MM.1S (cell line): ENCODE measurements at regions not wholly inside any gene's neighbourhood (a gene's known extent, or its start where the extent isn't known, plus 50 kb on each side); places are given as distances from the start of the nearest gene placed in this dataset.

ENCODE experiments used
- EZH2phosphoT487 ChIP-seq: fragments of 300-600 bp; sonication (generic); IDR thresholded peaks from 2 replicates; pipeline ENCODE4 v1.6.1; 2018; ENCODE audit warnings: antibody characterized with exemption, low read length
- TF ChIP-seq, protein P1 (sequence below): fragments of 300-600 bp; sonication (generic); IDR thresholded peaks from 2 replicates; pipeline ENCODE4 v1.5.1; 2016; ENCODE audit warnings: antibody characterized with exemption, low read length, mixed read lengths

DNA sequence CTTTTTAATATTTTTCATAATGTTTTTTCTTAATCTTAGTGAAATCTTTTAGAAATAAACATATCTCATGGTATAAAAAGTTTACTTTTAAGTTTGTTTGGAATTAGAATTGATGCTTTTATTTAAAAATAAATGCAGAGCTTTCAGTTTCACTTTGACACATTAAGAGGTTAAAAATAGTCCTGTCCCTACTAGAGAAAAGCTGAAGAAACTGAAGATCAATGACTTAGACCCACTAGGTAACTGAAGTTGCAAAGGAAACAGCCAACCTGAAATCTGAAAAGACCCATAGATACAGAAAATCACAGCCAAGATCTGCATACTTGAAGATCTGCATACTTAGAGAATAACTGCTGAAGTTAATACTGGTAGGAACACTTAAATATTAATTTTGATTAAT is 237.6 kb downstream of the RAP2B start:
- TF ChIP-seq, protein P1, sequence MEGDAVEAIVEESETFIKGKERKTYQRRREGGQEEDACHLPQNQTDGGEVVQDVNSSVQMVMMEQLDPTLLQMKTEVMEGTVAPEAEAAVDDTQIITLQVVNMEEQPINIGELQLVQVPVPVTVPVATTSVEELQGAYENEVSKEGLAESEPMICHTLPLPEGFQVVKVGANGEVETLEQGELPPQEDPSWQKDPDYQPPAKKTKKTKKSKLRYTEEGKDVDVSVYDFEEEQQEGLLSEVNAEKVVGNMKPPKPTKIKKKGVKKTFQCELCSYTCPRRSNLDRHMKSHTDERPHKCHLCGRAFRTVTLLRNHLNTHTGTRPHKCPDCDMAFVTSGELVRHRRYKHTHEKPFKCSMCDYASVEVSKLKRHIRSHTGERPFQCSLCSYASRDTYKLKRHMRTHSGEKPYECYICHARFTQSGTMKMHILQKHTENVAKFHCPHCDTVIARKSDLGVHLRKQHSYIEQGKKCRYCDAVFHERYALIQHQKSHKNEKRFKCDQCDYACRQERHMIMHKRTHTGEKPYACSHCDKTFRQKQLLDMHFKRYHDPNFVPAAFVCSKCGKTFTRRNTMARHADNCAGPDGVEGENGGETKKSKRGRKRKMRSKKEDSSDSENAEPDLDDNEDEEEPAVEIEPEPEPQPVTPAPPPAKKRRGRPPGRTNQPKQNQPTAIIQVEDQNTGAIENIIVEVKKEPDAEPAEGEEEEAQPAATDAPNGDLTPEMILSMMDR: no peak
- TF ChIP-seq EZH2phosphoT487: no peak
